Endothelial cell of umbilical vein (primary cell): ENCODE measurements at regions not wholly inside any gene's neighbourhood (a gene's known extent, or its start where the extent isn't known, plus 50 kb on each side); places are given as distances from the start of the nearest gene placed in this dataset.

Experiments used
- BruUV-seq: library from RNA; stranded (reverse); fragments of 400-500 nt; replicated peaks from 2 replicates; lab custom pipeline; 2021; lab: Mats Ljungman, UMichigan
- CTCF ChIA-PET: fragments of 300-600, 350-600 bp; sonication (Branson Sonifier 250); formaldehyde crosslinking; loops from one replicate; lab custom pipeline; 2021; ENCODE audit warnings: antibody characterized with exemption, inconsistent platforms; lab: Charles Lee
- POLR2A ChIA-PET: fragments of 300-600, 350-600 bp; sonication (Branson Sonifier 250); formaldehyde crosslinking; loops from one replicate; lab custom pipeline; 2021; ENCODE audit warnings: antibody characterized with exemption, inconsistent platforms; lab: Charles Lee
- DNase-seq: peaks from one replicate; pipeline ENCODE4 v3.0.0-alpha.2; 2011; ENCODE audit warnings: low read depth, low spot score
- FAIRE-seq: peaks from 2 replicates; lab custom pipeline; 2011; peaks lifted over from hg19 to GRCh38; lab: Jason Lieb, UNC
- H2AFZ ChIP-seq: 2 replicates; pipeline ENCODE4 v1.6.0; 2012; ENCODE audit warnings: low read depth, low read length, control low read depth, inconsistent platforms
- H3K27ac ChIP-seq: 2 replicates; pipeline ENCODE4 v1.5.1; 2011; ENCODE audit warnings: low read depth, mild to moderate bottlenecking, control low read depth, low read length, moderate library complexity; ENCODE audit not compliant: insufficient read depth
- H3K27me3 ChIP-seq, 2 experiments: 2 replicates each; pipeline versions ENCODE4 v1.6.0 to v1.6.1; 2011; ENCODE audit warnings: low read length in 2 of 2, mixed read lengths in 1 of 2; ENCODE audit not compliant: control insufficient read depth in 2 of 2, insufficient read depth in 2 of 2
- H3K36me3 ChIP-seq, 2 experiments: 2 replicates in 1 of 2; 3 replicates in 1 of 2; pipeline ENCODE4 v1.5.1; 2011; ENCODE audit warnings: low read length in 2 of 2, mild to moderate bottlenecking in 1 of 2, moderate library complexity in 1 of 2; ENCODE audit not compliant: control insufficient read depth in 2 of 2, insufficient read depth in 2 of 2; ENCODE audit errors: extremely low read depth in 1 of 2
- H3K4me1 ChIP-seq: 3 replicates; pipeline ENCODE4 v1.5.1; 2011; ENCODE audit warnings: mild to moderate bottlenecking, low read length; ENCODE audit not compliant: control insufficient read depth, insufficient read depth; ENCODE audit errors: extremely low read depth
- H3K4me2 ChIP-seq: 2 replicates; pipeline ENCODE4 v1.6.1; 2011; ENCODE audit warnings: low read length, control low read depth, mixed read lengths; ENCODE audit not compliant: insufficient read depth
- H3K4me3 ChIP-seq, 3 experiments: fragments of 200-600 bp in 1 of 3; sonication (generic), shearing (Covaris generic) in 1 of 3; replicated peaks in 1 of 3; 2 replicates each; pipeline ENCODE4 v1.5.1; 2011 to 2016; ENCODE audit warnings: control low read depth in 3 of 3, low read length in 3 of 3, mild to moderate bottlenecking in 2 of 3, inconsistent platforms in 1 of 3, low read depth in 1 of 3, moderate library complexity in 1 of 3; ENCODE audit not compliant: insufficient read depth in 1 of 3
- H3K79me2 ChIP-seq: 2 replicates; pipeline ENCODE4 v1.6.0; 2012; ENCODE audit warnings: low read length, inconsistent platforms; ENCODE audit not compliant: control insufficient read depth, insufficient read depth
- H3K9ac ChIP-seq: replicated peaks from 2 replicates; pipeline ENCODE3; 2011; ENCODE audit warnings: low read length, control low read depth; ENCODE audit not compliant: insufficient read depth; ENCODE audit errors: extremely low read depth
- H3K9me1 ChIP-seq: replicated peaks from 3 replicates; pipeline ENCODE4 v1.6.0; 2011; ENCODE audit warnings: mild to moderate bottlenecking, low read length; ENCODE audit not compliant: control insufficient read depth, insufficient read depth; ENCODE audit errors: extremely low read depth
- H3K9me3 ChIP-seq: replicated peaks from 2 replicates; pipeline ENCODE4 v1.5.1; 2012; ENCODE audit warnings: low read length, inconsistent platforms; ENCODE audit not compliant: control insufficient read depth, insufficient read depth
- H4K20me1 ChIP-seq: replicated peaks from 2 replicates; pipeline ENCODE3; 2011; ENCODE audit warnings: mild to moderate bottlenecking, low read length; ENCODE audit not compliant: control insufficient read depth, insufficient read depth; ENCODE audit errors: extremely low read depth
- CTCF ChIP-seq, 2 donors: IDR thresholded peaks; 1 replicate in 1 of 2; 2 replicates in 1 of 2; pipeline ENCODE4 v1.5.1; 2011; ENCODE audit warnings: low read length in 2 of 2, mild to moderate bottlenecking in 2 of 2, moderate library complexity in 2 of 2, control low read depth in 1 of 2, inconsistent platforms in 1 of 2, low read depth in 1 of 2; ENCODE audit not compliant: insufficient read depth in 1 of 2; ENCODE audit errors: extremely low read depth in 1 of 2
- EZH2 ChIP-seq: IDR thresholded peaks from 2 replicates; pipeline ENCODE4 v1.6.1; 2012; ENCODE audit warnings: borderline replicate concordance, low read depth, mild to moderate bottlenecking, moderate library complexity, low read length, inconsistent platforms; ENCODE audit not compliant: severe bottlenecking
- FOS ChIP-seq: IDR thresholded peaks from 2 replicates; pipeline ENCODE4 v1.6.1; 2011; ENCODE audit warnings: mild to moderate bottlenecking, low read length, moderate library complexity, borderline replicate concordance; ENCODE audit not compliant: insufficient read depth
- GATA2 ChIP-seq: IDR thresholded peaks from 2 replicates; pipeline ENCODE4 v1.7.0; 2011; ENCODE audit warnings: low read depth, mild to moderate bottlenecking, moderate library complexity, mixed read lengths, low read length; ENCODE audit not compliant: insufficient read length, insufficient read depth
- JUN ChIP-seq: IDR thresholded peaks from 2 replicates; pipeline ENCODE4 v1.6.1; 2011; ENCODE audit warnings: borderline replicate concordance, low read depth; ENCODE audit not compliant: insufficient read length, insufficient read depth
- MAX ChIP-seq: IDR thresholded peaks from 2 replicates; pipeline ENCODE4 v1.6.1; 2011; ENCODE audit not compliant: insufficient read depth, insufficient read length
- MYC ChIP-seq: IDR thresholded peaks from one replicate; pipeline ENCODE4 v1.6.1; 2011; ENCODE audit warnings: mild to moderate bottlenecking, low read depth, low read length
- POLR2A ChIP-seq: IDR thresholded peaks from 2 replicates; pipeline ENCODE4 v1.6.1; 2012; ENCODE audit warnings: low read depth, mild to moderate bottlenecking, control low read depth, low read length
- POLR2AphosphoS5 ChIP-seq: IDR thresholded peaks from 2 replicates; pipeline ENCODE4 v1.6.1; 2012; ENCODE audit warnings: low read depth, mild to moderate bottlenecking, control low read depth, low read length, moderate library complexity; ENCODE audit not compliant: insufficient read depth
- dilution Hi-C: fragments of 300-500 bp; cut with MboI; formaldehyde crosslinking; loops from one replicate; pipeline ENCODE4 v1.15.0; 2019; ENCODE audit warnings: low sequenced_read_pairs; ENCODE audit not compliant: extremely low pct_ligation_motif_present
- intact Hi-C: fragments of 100-400 bp; cut with micrococcal nuclease; formaldehyde crosslinking; loops from one replicate; pipeline ENCODE4 v1.10.0; 2022

- TF ChIP-seq MAX (no peak), GATA2 (no peak), EZH2 (no peak), MYC (no peak), POLR2A (no peak), JUN (no peak), CTCF (IDR thresholded peaks at IDR 0.05; ENCODE audit: extremely low read depth in 1 of 2, insufficient read depth in 1 of 2, low read depth in 1 of 2, low read length in 2 of 2) (no peak), FOS (no peak), POLR2AphosphoS5 (no peak)
- POLR2A ChIA-PET = no interaction called here
Observed at GRCh38 chr16:66298571-66299120, 67.8 kb upstream of the CDH5 start.

More at GRCh38 chr16:66298571-66299120, 67.8 kb upstream of the CDH5 start:
- Histone ChIP-seq H3K4me3 (no peak overlapping the region), H3K79me2 (no peaks in the 10 kb centered on the region), H2AFZ (no peak overlapping the region), H3K36me3 (no peaks in the 10 kb centered on the region), H3K27ac (no peak overlapping the region), H4K20me1 (no peaks in the 10 kb centered on the region), H3K9me3 (no peaks in the 10 kb centered on the region), H3K27me3 (peaks cover 0 to 8% of the 10 kb centered on the region in 2 experiments), H3K9ac (no peak overlapping the region), H3K9me1 (no peaks in the 10 kb centered on the region), H3K4me2 (no peak overlapping the region), H3K4me1 (no peaks in the 10 kb centered on the region)
- no TSS peak for BruUV-seq
- dilution Hi-C loops (no loop called here), intact Hi-C loops (no loop called here)
- CTCF ChIA-PET = no interaction called here
- FAIRE-seq = no peak
- no peak for DNase-seq
